CD8-positive, alpha-beta memory T cell (primary cell): ENCODE measurements at regions not wholly inside any gene's neighbourhood (a gene's known extent, or its start where the extent isn't known, plus 50 kb on each side); places are given as distances from the start of the nearest gene placed in this dataset.
A peak's percentile ranks its signal among the peaks of the same experiment; 100 is the strongest.
"Not testable (repeated sequence)": the region's sequence is repeated elsewhere in the genome, so short reads cannot be mapped to it uniquely, and the experiment has no call there.

Experiments used
- CTCF ChIA-PET: fragments of 350-600 bp; sonication (Branson Sonifier 250); formaldehyde crosslinking; loops from one replicate; lab custom pipeline; 2021; ENCODE audit warnings: antibody characterized with exemption; lab: Charles Lee
- POLR2A ChIA-PET: fragments of 350-600 bp; sonication (Branson Sonifier 250); formaldehyde crosslinking; loops from one replicate; lab custom pipeline; 2021; ENCODE audit warnings: antibody characterized with exemption; lab: Charles Lee
- DNase-seq, 5 donors: peaks; one replicate each; pipeline versions ENCODE4 v3.0.0 to v3.0.0-alpha.2; 2020 to 2022; ENCODE audit warnings: mixed read lengths in 1 of 5
- H3K27ac ChIP-seq: one replicate; pipeline ENCODE4 v1.7.0; 2013; ENCODE audit warnings: low read depth, mild to moderate bottlenecking, low read length, moderate library complexity
- H3K27me3 ChIP-seq: 2 replicates; pipeline ENCODE4 v1.7.0; 2013; ENCODE audit warnings: low read length, mild to moderate bottlenecking; ENCODE audit not compliant: insufficient read depth, poor library complexity, severe bottlenecking
- H3K36me3 ChIP-seq: 2 replicates; pipeline ENCODE4 v1.7.0; 2013; ENCODE audit warnings: mild to moderate bottlenecking, low read length, moderate library complexity; ENCODE audit not compliant: insufficient read depth
- H3K4me1 ChIP-seq: 2 replicates; pipeline ENCODE4 v1.7.0; 2013; ENCODE audit warnings: mild to moderate bottlenecking, low read length, moderate library complexity; ENCODE audit not compliant: insufficient read depth
- H3K4me3 ChIP-seq: 2 replicates; pipeline ENCODE4 v1.7.0; 2013; ENCODE audit warnings: mild to moderate bottlenecking, low read length
- H3K9me3 ChIP-seq: 2 replicates; pipeline ENCODE4 v1.7.0; 2013; ENCODE audit warnings: mild to moderate bottlenecking, low read length
- H3K27ac Mint-ChIP-seq, 8 donors: one replicate each; pipeline ENCODE4 v1.8.0; 2020 to 2021; ENCODE audit warnings: mixed read lengths in 8 of 8, mild to moderate bottlenecking in 6 of 8, inconsistent platforms in 3 of 8, moderate library complexity in 3 of 8
- H3K27me3 Mint-ChIP-seq, 2 donors: one replicate each; pipeline ENCODE4 v1.8.0; 2020 to 2021; ENCODE audit warnings: mixed read lengths in 2 of 2, mild to moderate bottlenecking in 1 of 2, moderate library complexity in 1 of 2
- H3K36me3 Mint-ChIP-seq, 3 donors: one replicate each; pipeline ENCODE4 v1.8.0; 2020 to 2021; ENCODE audit warnings: mixed read lengths in 3 of 3, inconsistent platforms in 1 of 3, mild to moderate bottlenecking in 1 of 3
- H3K4me1 Mint-ChIP-seq, 3 donors: one replicate each; pipeline ENCODE4 v1.8.0; 2020 to 2021; ENCODE audit warnings: mixed read lengths in 3 of 3, inconsistent platforms in 1 of 3, mild to moderate bottlenecking in 1 of 3
- H3K4me3 Mint-ChIP-seq, 7 donors: one replicate each; pipeline ENCODE4 v1.8.0; 2020 to 2021; ENCODE audit warnings: mixed read lengths in 7 of 7, mild to moderate bottlenecking in 6 of 7, moderate library complexity in 4 of 7, inconsistent platforms in 2 of 7
- H3K9me3 Mint-ChIP-seq, 5 donors: one replicate each; pipeline ENCODE4 v1.8.0; 2020 to 2022; ENCODE audit warnings: mixed read lengths in 5 of 5, mild to moderate bottlenecking in 3 of 5, moderate library complexity in 2 of 5, inconsistent platforms in 1 of 5

- ChIA-PET POLR2A (no interaction called here), CTCF (interaction anchor here (0.7 kb wide), 1 partner anchor 48 kb away, joined by 4 read pairs; no protein-coding TSS in a partner anchor)
- no peak overlapping the region for H3K4me3 Mint-ChIP-seq
- Histone ChIP-seq H3K4me1 (no peaks in the 10 kb centered on the region), H3K4me3 (no peak overlapping the region), H3K27ac (no peak overlapping the region), H3K36me3 (no peaks in the 10 kb centered on the region), H3K27me3 (no peaks in the 10 kb centered on the region), H3K9me3 (no peaks in the 10 kb centered on the region)
- H3K27ac Mint-ChIP-seq, result no peak overlapping the region
- no peaks in the 10 kb centered on the region for H3K4me1 Mint-ChIP-seq
- peaks cover 3 to 7% of the 10 kb centered on the region in 2 donors for H3K27me3 Mint-ChIP-seq
- DNase-seq, result no peak
- peaks cover 0 to 1% (median 0%) of the 10 kb centered on the region in 5 donors for H3K9me3 Mint-ChIP-seq
- no peaks in the 10 kb centered on the region for H3K36me3 Mint-ChIP-seq
These were observed 66.7 kb downstream of the TEX35 start for GRCh38 chr1:178579562-178579961.

- Histone ChIP-seq H3K4me1 (no peaks in the 10 kb centered on the region), H3K27ac (no peak overlapping the region), H3K4me3 (no peak overlapping the region), H3K36me3 (no peaks in the 10 kb centered on the region), H3K27me3 (no peaks in the 10 kb centered on the region), H3K9me3 (no peaks in the 10 kb centered on the region)
- Mint-ChIP-seq H3K27me3 (peaks cover 3 to 7% of the 10 kb centered on the region in 2 donors), H3K4me3 (no peak overlapping the region), H3K9me3 (peaks cover 0 to 1% (median 0%) of the 10 kb centered on the region in 5 donors), H3K4me1 (no peaks in the 10 kb centered on the region), H3K36me3 (no peaks in the 10 kb centered on the region), H3K27ac (no peak overlapping the region)
- ChIA-PET POLR2A (no interaction called here), CTCF (no interaction called here)
- DNase-seq, result no peak
These were observed 67.2 kb downstream of the TEX35 start for GRCh38 chr1:178580096-178580495.

GRCh38 chr1:178580876-178581275, 68.0 kb downstream of the TEX35 start:
- POLR2A ChIA-PET, result no interaction called here

DNA sequence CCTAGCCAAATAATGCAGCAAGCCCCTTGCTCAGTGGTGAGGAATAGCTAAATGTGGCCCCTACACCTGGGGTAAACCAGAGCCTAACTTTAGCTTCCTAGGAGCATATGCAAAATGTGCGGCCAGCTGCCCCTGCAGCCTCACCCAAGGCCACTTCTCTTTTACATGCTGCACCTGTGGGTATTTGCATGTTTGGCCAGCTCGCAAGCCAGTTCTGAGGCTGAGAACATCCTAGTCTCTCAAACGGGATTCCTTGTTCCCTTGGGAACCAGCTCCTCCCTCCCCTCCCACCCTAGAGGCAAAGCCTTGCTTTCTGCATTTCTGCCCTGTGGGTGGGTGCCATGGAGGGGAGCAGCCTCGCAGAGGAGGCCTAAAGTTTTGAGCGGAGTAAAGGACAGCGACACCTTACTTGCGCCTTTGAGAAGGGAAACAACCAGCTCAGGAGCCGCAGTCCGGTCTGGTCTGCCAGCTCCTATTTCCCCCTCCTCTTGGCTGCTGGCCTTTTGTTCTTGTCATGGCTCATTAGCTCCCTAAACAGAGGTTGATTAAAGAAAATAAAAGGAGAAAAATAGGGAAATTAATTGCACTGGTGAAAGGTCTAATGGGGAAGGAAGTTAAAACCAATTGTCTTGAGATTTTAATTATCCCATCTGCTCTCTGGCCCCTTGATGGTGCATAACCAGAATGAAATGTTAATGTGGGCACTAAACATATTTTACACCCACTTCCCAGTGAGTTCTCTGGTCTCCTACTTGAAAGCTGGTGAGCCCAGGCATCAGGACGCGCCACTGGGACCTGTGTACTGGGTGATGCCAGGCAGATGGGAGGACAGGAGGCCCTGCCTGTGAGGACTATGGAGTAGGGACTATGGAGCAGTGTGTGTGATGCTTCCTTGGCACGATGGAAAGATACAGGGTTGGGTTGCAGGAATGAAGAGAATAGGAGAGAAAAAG, 68.7 kb downstream of the TEX35 start:
- Histone ChIP-seq H3K36me3 (no peaks in the 10 kb centered on the region), H3K27me3 (no peaks in the 10 kb centered on the region), H3K4me3 (no peak overlapping the region), H3K4me1 (no peaks in the 10 kb centered on the region), H3K27ac (no peak overlapping the region), H3K9me3 (no peaks in the 10 kb centered on the region)
- POLR2A ChIA-PET, result no interaction called here
- Mint-ChIP-seq H3K4me3 (no peak overlapping the region), H3K36me3 (no peaks in the 10 kb centered on the region), H3K9me3 (no peaks in the 10 kb centered on the region), H3K27ac (no peak overlapping the region), H3K4me1 (no peaks in the 10 kb centered on the region), H3K27me3 (peaks cover 0 to 2% of the 10 kb centered on the region in 2 donors)
- no peak for DNase-seq
- CTCF ChIA-PET, result no interaction called here

More at GRCh38 chr1:178580876-178581275, 68.0 kb downstream of the TEX35 start:
- H3K4me1 ChIP-seq, result no peaks in the 10 kb centered on the region
- no peak overlapping the region for H3K4me3 ChIP-seq
- H3K4me1 Mint-ChIP-seq, result no peaks in the 10 kb centered on the region
- CTCF ChIA-PET, result no interaction called here
- no peak overlapping the region for H3K4me3 Mint-ChIP-seq
- H3K9me3 ChIP-seq, result no peaks in the 10 kb centered on the region
- H3K9me3 Mint-ChIP-seq, result no peaks in the 10 kb centered on the region
- no peaks in the 10 kb centered on the region for H3K36me3 Mint-ChIP-seq
- no peaks in the 10 kb centered on the region for H3K36me3 ChIP-seq
- H3K27me3 ChIP-seq, result no peaks in the 10 kb centered on the region
- H3K27ac ChIP-seq, result no peak overlapping the region
- no peak overlapping the region for H3K27ac Mint-ChIP-seq
- peaks cover 2 to 3% of the 10 kb centered on the region in 2 donors for H3K27me3 Mint-ChIP-seq
- DNase-seq, result no peak

DNA sequence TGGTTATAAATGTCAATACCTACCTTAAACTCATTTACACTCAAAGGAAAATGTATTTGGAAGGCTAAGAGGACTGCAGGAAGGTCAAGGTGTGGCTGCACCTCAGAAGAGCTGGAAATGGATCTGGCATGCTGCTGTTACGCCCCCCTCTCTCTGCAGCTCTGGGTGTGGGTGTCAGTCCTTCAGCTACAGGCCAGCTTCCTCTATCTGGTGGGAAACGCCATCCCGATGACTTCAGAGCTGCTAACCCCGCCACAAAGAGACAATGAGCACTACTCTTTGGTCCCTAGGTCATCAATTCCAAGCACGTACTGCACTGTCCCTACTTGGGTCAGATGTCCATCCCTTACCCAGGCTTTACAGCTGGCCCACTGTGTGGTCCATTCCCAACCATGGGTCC, 74.2 kb downstream of the TEX35 start:
- ChIA-PET CTCF (no interaction called here), POLR2A (no interaction called here)
- H3K36me3 Mint-ChIP-seq, result peaks cover 0 to 5% (median 0%) of the 10 kb centered on the region in 3 donors
- no peaks in the 10 kb centered on the region for H3K27me3 ChIP-seq
- DNase-seq, result no peak
- H3K27me3 Mint-ChIP-seq, result peaks cover 9 to 32% of the 10 kb centered on the region in 2 donors
- no peaks in the 10 kb centered on the region for H3K9me3 ChIP-seq
- H3K9me3 Mint-ChIP-seq, result peaks cover 0 to 5% (median 2%) of the 10 kb centered on the region in 5 donors
- H3K27ac ChIP-seq, result no peak overlapping the region
- no peaks in the 10 kb centered on the region for H3K4me1 Mint-ChIP-seq
- H3K4me3 ChIP-seq, result no peak overlapping the region
- H3K36me3 ChIP-seq, result no peaks in the 10 kb centered on the region
- H3K4me1 ChIP-seq, result no peaks in the 10 kb centered on the region
- H3K27ac Mint-ChIP-seq, result no peak overlapping the region
- H3K4me3 Mint-ChIP-seq, result no peak overlapping the region

DNA sequence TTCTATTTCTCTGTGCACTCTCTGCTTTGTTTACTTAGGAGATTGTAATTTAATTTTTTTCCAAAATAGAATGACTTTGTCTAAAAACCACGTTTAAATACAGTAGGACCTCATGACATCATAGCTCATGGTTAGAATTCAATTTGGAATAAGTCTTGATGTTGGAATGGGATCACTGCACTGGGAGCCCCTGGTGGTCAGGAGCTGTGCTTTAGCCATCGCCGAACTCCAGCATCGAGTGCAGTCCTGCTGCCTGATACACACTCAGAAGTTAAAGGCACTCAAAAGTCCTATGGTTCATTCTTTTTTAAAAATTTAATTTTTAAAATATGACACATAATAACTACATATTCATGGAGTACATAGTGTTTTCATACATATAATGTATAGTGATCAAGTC, 75.1 kb downstream of the TEX35 start:
- Mint-ChIP-seq H3K36me3 (peaks cover 0 to 5% (median 0%) of the 10 kb centered on the region in 3 donors), H3K4me1 (no peaks in the 10 kb centered on the region), H3K27ac (no peak overlapping the region), H3K27me3 (peaks cover 9 to 32% of the 10 kb centered on the region in 2 donors), H3K4me3 (no peak overlapping the region), H3K9me3 (peaks cover 0 to 5% (median 2%) of the 10 kb centered on the region in 5 donors)
- Histone ChIP-seq H3K27ac (no peak overlapping the region), H3K4me3 (no peak overlapping the region), H3K4me1 (no peaks in the 10 kb centered on the region), H3K36me3 (no peaks in the 10 kb centered on the region), H3K27me3 (no peaks in the 10 kb centered on the region), H3K9me3 (no peaks in the 10 kb centered on the region)
- ChIA-PET CTCF (interaction anchor here (1.0 kb wide), 1 partner anchor 41 kb away, joined by 3 read pairs; no protein-coding TSS in a partner anchor), POLR2A (no interaction called here)
- DNase-seq, result no peak

- H3K9me3 Mint-ChIP-seq, H3K27me3 ChIP-seq, H3K4me1 ChIP-seq, H3K27ac ChIP-seq, H3K36me3 ChIP-seq, DNase-seq, H3K9me3 ChIP-seq, H3K4me3 Mint-ChIP-seq, POLR2A ChIA-PET, CTCF ChIA-PET, H3K27ac Mint-ChIP-seq, H3K4me1 Mint-ChIP-seq, H3K4me3 ChIP-seq, H3K36me3 Mint-ChIP-seq: not testable (repeated sequence)
- peaks cover 9 to 32% of the 10 kb centered on the region in 2 donors for H3K27me3 Mint-ChIP-seq
These were observed 76.1 kb downstream of the TEX35 start for GRCh38 chr1:178589042-178589441.

- H3K9me3 Mint-ChIP-seq, CTCF ChIA-PET, H3K36me3 Mint-ChIP-seq, H3K27ac Mint-ChIP-seq, H3K27ac ChIP-seq, H3K36me3 ChIP-seq, H3K4me1 ChIP-seq, POLR2A ChIA-PET, DNase-seq, H3K4me3 ChIP-seq, H3K27me3 ChIP-seq, H3K4me1 Mint-ChIP-seq, H3K9me3 ChIP-seq: not testable (repeated sequence)
- Mint-ChIP-seq H3K4me3 (peak overlapping the region in 1 of 7 donors; percentile 8), H3K27me3 (peaks cover 9 to 32% of the 10 kb centered on the region in 2 donors)
These were observed 78.9 kb downstream of the TEX35 start for GRCh38 chr1:178591811-178592210.
